Endothelial cell of umbilical vein (primary cell): ENCODE measurements at regions not wholly inside any gene's neighbourhood (a gene's known extent, or its start where the extent isn't known, plus 50 kb on each side); places are given as distances from the start of the nearest gene placed in this dataset.

Experiments used
- BruUV-seq: library from RNA; stranded (reverse); fragments of 400-500 nt; replicated peaks from 2 replicates; lab custom pipeline; 2021; lab: Mats Ljungman, UMichigan
- CTCF ChIA-PET: fragments of 300-600, 350-600 bp; sonication (Branson Sonifier 250); formaldehyde crosslinking; loops from one replicate; lab custom pipeline; 2021; ENCODE audit warnings: antibody characterized with exemption, inconsistent platforms; lab: Charles Lee
- POLR2A ChIA-PET: fragments of 300-600, 350-600 bp; sonication (Branson Sonifier 250); formaldehyde crosslinking; loops from one replicate; lab custom pipeline; 2021; ENCODE audit warnings: antibody characterized with exemption, inconsistent platforms; lab: Charles Lee
- DNase-seq: peaks from one replicate; pipeline ENCODE4 v3.0.0-alpha.2; 2011; ENCODE audit warnings: low read depth, low spot score
- FAIRE-seq: peaks from 2 replicates; lab custom pipeline; 2011; peaks lifted over from hg19 to GRCh38; lab: Jason Lieb, UNC
- H2AFZ ChIP-seq: 2 replicates; pipeline ENCODE4 v1.6.0; 2012; ENCODE audit warnings: low read depth, low read length, control low read depth, inconsistent platforms
- H3K27ac ChIP-seq: 2 replicates; pipeline ENCODE4 v1.5.1; 2011; ENCODE audit warnings: low read depth, mild to moderate bottlenecking, control low read depth, low read length, moderate library complexity; ENCODE audit not compliant: insufficient read depth
- H3K27me3 ChIP-seq, 2 experiments: 2 replicates each; pipeline versions ENCODE4 v1.6.0 to v1.6.1; 2011; ENCODE audit warnings: low read length in 2 of 2, mixed read lengths in 1 of 2; ENCODE audit not compliant: control insufficient read depth in 2 of 2, insufficient read depth in 2 of 2
- H3K36me3 ChIP-seq, 2 experiments: 2 replicates in 1 of 2; 3 replicates in 1 of 2; pipeline ENCODE4 v1.5.1; 2011; ENCODE audit warnings: low read length in 2 of 2, mild to moderate bottlenecking in 1 of 2, moderate library complexity in 1 of 2; ENCODE audit not compliant: control insufficient read depth in 2 of 2, insufficient read depth in 2 of 2; ENCODE audit errors: extremely low read depth in 1 of 2
- H3K4me1 ChIP-seq: 3 replicates; pipeline ENCODE4 v1.5.1; 2011; ENCODE audit warnings: mild to moderate bottlenecking, low read length; ENCODE audit not compliant: control insufficient read depth, insufficient read depth; ENCODE audit errors: extremely low read depth
- H3K4me2 ChIP-seq: 2 replicates; pipeline ENCODE4 v1.6.1; 2011; ENCODE audit warnings: low read length, control low read depth, mixed read lengths; ENCODE audit not compliant: insufficient read depth
- H3K4me3 ChIP-seq, 3 experiments: fragments of 200-600 bp in 1 of 3; sonication (generic), shearing (Covaris generic) in 1 of 3; replicated peaks in 1 of 3; 2 replicates each; pipeline ENCODE4 v1.5.1; 2011 to 2016; ENCODE audit warnings: control low read depth in 3 of 3, low read length in 3 of 3, mild to moderate bottlenecking in 2 of 3, inconsistent platforms in 1 of 3, low read depth in 1 of 3, moderate library complexity in 1 of 3; ENCODE audit not compliant: insufficient read depth in 1 of 3
- H3K79me2 ChIP-seq: 2 replicates; pipeline ENCODE4 v1.6.0; 2012; ENCODE audit warnings: low read length, inconsistent platforms; ENCODE audit not compliant: control insufficient read depth, insufficient read depth
- H3K9ac ChIP-seq: replicated peaks from 2 replicates; pipeline ENCODE3; 2011; ENCODE audit warnings: low read length, control low read depth; ENCODE audit not compliant: insufficient read depth; ENCODE audit errors: extremely low read depth
- H3K9me1 ChIP-seq: replicated peaks from 3 replicates; pipeline ENCODE4 v1.6.0; 2011; ENCODE audit warnings: mild to moderate bottlenecking, low read length; ENCODE audit not compliant: control insufficient read depth, insufficient read depth; ENCODE audit errors: extremely low read depth
- H3K9me3 ChIP-seq: replicated peaks from 2 replicates; pipeline ENCODE4 v1.5.1; 2012; ENCODE audit warnings: low read length, inconsistent platforms; ENCODE audit not compliant: control insufficient read depth, insufficient read depth
- H4K20me1 ChIP-seq: replicated peaks from 2 replicates; pipeline ENCODE3; 2011; ENCODE audit warnings: mild to moderate bottlenecking, low read length; ENCODE audit not compliant: control insufficient read depth, insufficient read depth; ENCODE audit errors: extremely low read depth
- CTCF ChIP-seq, 2 donors: IDR thresholded peaks; 1 replicate in 1 of 2; 2 replicates in 1 of 2; pipeline ENCODE4 v1.5.1; 2011; ENCODE audit warnings: low read length in 2 of 2, mild to moderate bottlenecking in 2 of 2, moderate library complexity in 2 of 2, control low read depth in 1 of 2, inconsistent platforms in 1 of 2, low read depth in 1 of 2; ENCODE audit not compliant: insufficient read depth in 1 of 2; ENCODE audit errors: extremely low read depth in 1 of 2
- EZH2 ChIP-seq: IDR thresholded peaks from 2 replicates; pipeline ENCODE4 v1.6.1; 2012; ENCODE audit warnings: borderline replicate concordance, low read depth, mild to moderate bottlenecking, moderate library complexity, low read length, inconsistent platforms; ENCODE audit not compliant: severe bottlenecking
- FOS ChIP-seq: IDR thresholded peaks from 2 replicates; pipeline ENCODE4 v1.6.1; 2011; ENCODE audit warnings: mild to moderate bottlenecking, low read length, moderate library complexity, borderline replicate concordance; ENCODE audit not compliant: insufficient read depth
- GATA2 ChIP-seq: IDR thresholded peaks from 2 replicates; pipeline ENCODE4 v1.7.0; 2011; ENCODE audit warnings: low read depth, mild to moderate bottlenecking, moderate library complexity, mixed read lengths, low read length; ENCODE audit not compliant: insufficient read length, insufficient read depth
- JUN ChIP-seq: IDR thresholded peaks from 2 replicates; pipeline ENCODE4 v1.6.1; 2011; ENCODE audit warnings: borderline replicate concordance, low read depth; ENCODE audit not compliant: insufficient read length, insufficient read depth
- MAX ChIP-seq: IDR thresholded peaks from 2 replicates; pipeline ENCODE4 v1.6.1; 2011; ENCODE audit not compliant: insufficient read depth, insufficient read length
- MYC ChIP-seq: IDR thresholded peaks from one replicate; pipeline ENCODE4 v1.6.1; 2011; ENCODE audit warnings: mild to moderate bottlenecking, low read depth, low read length
- POLR2A ChIP-seq: IDR thresholded peaks from 2 replicates; pipeline ENCODE4 v1.6.1; 2012; ENCODE audit warnings: low read depth, mild to moderate bottlenecking, control low read depth, low read length
- POLR2AphosphoS5 ChIP-seq: IDR thresholded peaks from 2 replicates; pipeline ENCODE4 v1.6.1; 2012; ENCODE audit warnings: low read depth, mild to moderate bottlenecking, control low read depth, low read length, moderate library complexity; ENCODE audit not compliant: insufficient read depth
- dilution Hi-C: fragments of 300-500 bp; cut with MboI; formaldehyde crosslinking; loops from one replicate; pipeline ENCODE4 v1.15.0; 2019; ENCODE audit warnings: low sequenced_read_pairs; ENCODE audit not compliant: extremely low pct_ligation_motif_present
- intact Hi-C: fragments of 100-400 bp; cut with micrococcal nuclease; formaldehyde crosslinking; loops from one replicate; pipeline ENCODE4 v1.10.0; 2022

- no peaks in the 10 kb centered on the region for H3K9me1 ChIP-seq
- FAIRE-seq (no peak), DNase-seq (no peak)
- H3K79me2 ChIP-seq = no peaks in the 10 kb centered on the region
- dilution Hi-C loops (no loop called here), intact Hi-C loops (no loop called here)
- no peak overlapping the region for H3K27ac ChIP-seq
- no peak overlapping the region for H3K4me2 ChIP-seq
- H2AFZ ChIP-seq = no peak overlapping the region
- H3K4me1 ChIP-seq = no peaks in the 10 kb centered on the region
- POLR2A ChIA-PET = no interaction called here
- CTCF ChIA-PET = no interaction called here
- no peaks in the 10 kb centered on the region for H3K9me3 ChIP-seq
- no peak overlapping the region for H3K4me3 ChIP-seq
- TF ChIP-seq MYC (no peak), CTCF (IDR thresholded peaks at IDR 0.05; ENCODE audit: extremely low read depth in 1 of 2, insufficient read depth in 1 of 2, low read depth in 1 of 2, low read length in 2 of 2) (no peak), JUN (no peak), EZH2 (no peak), FOS (no peak)
- no peaks in the 10 kb centered on the region for H3K27me3 ChIP-seq
- H4K20me1 ChIP-seq = no peaks in the 10 kb centered on the region
- no peak overlapping the region for H3K9ac ChIP-seq
- BruUV-seq = no TSS peak
- no peaks in the 10 kb centered on the region for H3K36me3 ChIP-seq
These were observed 234.9 kb downstream of the TECRL start for GRCh38 chr4:64174247-64174882.

- Histone ChIP-seq H3K79me2 (no peaks in the 10 kb centered on the region), H3K4me3 (no peak overlapping the region), H3K9me1 (no peaks in the 10 kb centered on the region), H3K9me3 (no peaks in the 10 kb centered on the region), H3K4me2 (no peak overlapping the region), H2AFZ (no peak overlapping the region), H3K27ac (no peak overlapping the region), H3K4me1 (no peaks in the 10 kb centered on the region), H3K36me3 (no peaks in the 10 kb centered on the region), H3K27me3 (no peaks in the 10 kb centered on the region), H3K9ac (no peak overlapping the region), H4K20me1 (no peaks in the 10 kb centered on the region)
- CTCF ChIA-PET = no interaction called here
- TF ChIP-seq POLR2A (no peak), JUN (no peak), FOS (no peak), EZH2 (no peak), MAX (no peak), MYC (no peak), CTCF (IDR thresholded peaks at IDR 0.05; ENCODE audit: extremely low read depth in 1 of 2, insufficient read depth in 1 of 2, low read depth in 1 of 2, low read length in 2 of 2) (no peak), POLR2AphosphoS5 (no peak), GATA2 (no peak)
- no TSS peak for BruUV-seq
- no peak for FAIRE-seq
- POLR2A ChIA-PET = no interaction called here
- no peak for DNase-seq
- intact Hi-C loops = no loop called here
- dilution Hi-C loops = no loop called here
These were observed 242.9 kb downstream of the TECRL start for GRCh38 chr4:64166365-64166764.
